ENCODE measurements at regions not wholly inside any gene's neighbourhood (a gene's known extent, or its start where the extent isn't known, plus 50 kb on each side); places are given as distances from the start of the nearest gene placed in this dataset.

DNA sequence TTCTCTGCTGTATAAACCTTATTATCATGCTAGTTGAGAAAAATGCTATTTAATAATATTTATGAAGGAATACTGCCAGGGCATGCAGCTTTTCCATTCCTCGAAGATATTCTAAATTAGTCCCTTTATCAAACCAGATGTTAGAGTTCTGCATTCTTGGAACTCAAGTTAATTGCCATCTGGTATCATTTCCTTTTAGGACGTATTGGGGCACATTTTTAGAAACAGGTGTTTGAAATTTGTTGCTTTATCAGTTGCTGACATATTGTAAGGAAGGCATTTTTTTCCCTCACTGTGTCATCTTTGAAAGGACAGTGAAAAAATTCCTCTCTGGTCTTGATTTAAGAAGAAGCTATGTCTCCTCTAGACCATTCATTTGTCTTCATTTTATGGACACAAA is 471.2 kb upstream of the PRICKLE1 start:
- ATAC-seq: no peak
- Histone ChIP-seq H3K36me3 (no peaks in the 10 kb centered on the region), H3K4me3 (no peak overlapping the region)

DNA sequence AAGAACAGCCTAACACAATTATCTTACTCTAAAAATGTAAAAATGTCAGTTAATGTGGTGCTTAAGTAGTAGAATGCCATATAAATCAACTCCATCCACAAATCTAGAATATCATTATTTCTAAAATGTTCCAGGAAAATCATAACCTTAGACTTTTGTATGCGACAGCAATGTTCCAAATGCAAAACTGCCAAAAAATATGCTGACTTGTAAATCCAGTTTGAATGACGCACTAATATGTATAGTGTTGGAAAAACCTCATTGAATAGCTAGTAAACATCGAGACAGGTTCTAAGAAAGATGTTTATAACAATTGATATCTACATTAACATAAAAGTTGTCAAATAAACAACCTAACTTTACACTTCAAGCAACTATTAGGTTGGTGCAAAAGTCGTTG is 469.1 kb upstream of the PRICKLE1 start:
- no peak overlapping the region for H3K27ac ChIP-seq
- H3K4me3 ChIP-seq: no peak overlapping the region
- no peaks in the 10 kb centered on the region for H3K27me3 ChIP-seq
- in situ Hi-C loops (cut with MboI; ENCODE audit: low sequenced_read_pairs in 4 of 4): no loop called here
- no peaks in the 10 kb centered on the region for H3K9me3 ChIP-seq
- ATAC-seq: no peak
- intact Hi-C loops (cut with DNase I; ENCODE audit: low total_unique reads): no loop called here
- H3K4me1 ChIP-seq: no peaks in the 10 kb centered on the region
- TF ChIP-seq, protein P1, sequence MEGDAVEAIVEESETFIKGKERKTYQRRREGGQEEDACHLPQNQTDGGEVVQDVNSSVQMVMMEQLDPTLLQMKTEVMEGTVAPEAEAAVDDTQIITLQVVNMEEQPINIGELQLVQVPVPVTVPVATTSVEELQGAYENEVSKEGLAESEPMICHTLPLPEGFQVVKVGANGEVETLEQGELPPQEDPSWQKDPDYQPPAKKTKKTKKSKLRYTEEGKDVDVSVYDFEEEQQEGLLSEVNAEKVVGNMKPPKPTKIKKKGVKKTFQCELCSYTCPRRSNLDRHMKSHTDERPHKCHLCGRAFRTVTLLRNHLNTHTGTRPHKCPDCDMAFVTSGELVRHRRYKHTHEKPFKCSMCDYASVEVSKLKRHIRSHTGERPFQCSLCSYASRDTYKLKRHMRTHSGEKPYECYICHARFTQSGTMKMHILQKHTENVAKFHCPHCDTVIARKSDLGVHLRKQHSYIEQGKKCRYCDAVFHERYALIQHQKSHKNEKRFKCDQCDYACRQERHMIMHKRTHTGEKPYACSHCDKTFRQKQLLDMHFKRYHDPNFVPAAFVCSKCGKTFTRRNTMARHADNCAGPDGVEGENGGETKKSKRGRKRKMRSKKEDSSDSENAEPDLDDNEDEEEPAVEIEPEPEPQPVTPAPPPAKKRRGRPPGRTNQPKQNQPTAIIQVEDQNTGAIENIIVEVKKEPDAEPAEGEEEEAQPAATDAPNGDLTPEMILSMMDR (IDR thresholded peaks at IDR 0.05 in 4 of 5, conservative IDR thresholded peaks at IDR 0.05 in 1 of 5): no peak
- no peak for TF ChIP-seq POLR2A (IDR thresholded peaks at IDR 0.05)
- no peak for DNase-seq
- H3K36me3 ChIP-seq: no peaks in the 10 kb centered on the region

More for the DNA sequence above, 471.2 kb upstream of the PRICKLE1 start:
- Histone ChIP-seq H3K27me3 (no peaks in the 10 kb centered on the region), H3K9me3 (no peaks in the 10 kb centered on the region), H3K27ac (no peak overlapping the region), H3K4me1 (no peaks in the 10 kb centered on the region)
- no peak for DNase-seq
- in situ Hi-C loops (cut with MboI; ENCODE audit: low sequenced_read_pairs in 4 of 4): no loop called here
- TF ChIP-seq, protein P1 (IDR thresholded peaks at IDR 0.05 in 4 of 5, conservative IDR thresholded peaks at IDR 0.05 in 1 of 5): no peak
- no peak for TF ChIP-seq POLR2A (IDR thresholded peaks at IDR 0.05)
- intact Hi-C loops (cut with DNase I; ENCODE audit: low total_unique reads): no loop called here

DNA sequence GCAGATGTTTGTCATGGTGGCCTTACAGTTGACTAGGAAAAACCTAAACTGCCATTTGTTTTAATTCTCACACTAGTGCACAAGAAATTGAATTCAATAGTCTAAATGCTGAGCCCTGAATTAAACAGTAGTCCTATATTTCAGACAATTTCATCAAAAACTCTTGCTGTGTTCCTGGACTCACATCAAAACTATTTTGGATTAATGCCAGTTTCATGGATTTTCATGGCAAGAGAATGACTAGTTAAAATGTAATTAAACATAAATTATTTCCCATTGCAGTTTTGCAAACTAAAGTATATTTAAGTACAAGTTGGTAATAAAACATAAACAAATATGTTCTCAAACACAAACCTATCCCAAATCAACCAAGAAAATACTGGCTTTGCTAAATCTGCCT is 468.0 kb upstream of the PRICKLE1 start:
- TF ChIP-seq POLR2A (IDR thresholded peaks at IDR 0.05): no peak
- TF ChIP-seq, protein P1 (IDR thresholded peaks at IDR 0.05 in 4 of 5, conservative IDR thresholded peaks at IDR 0.05 in 1 of 5): no peak
- H3K27me3 ChIP-seq: no peaks in the 10 kb centered on the region
- H3K27ac ChIP-seq: no peak overlapping the region
- no peak overlapping the region for H3K4me3 ChIP-seq
- DNase-seq (no peak), ATAC-seq (no peak)
- intact Hi-C loops (cut with DNase I; ENCODE audit: low total_unique reads): no loop called here
- in situ Hi-C loops (cut with MboI; ENCODE audit: low sequenced_read_pairs in 4 of 4): no loop called here
- H3K4me1 ChIP-seq: no peaks in the 10 kb centered on the region
- H3K36me3 ChIP-seq: no peaks in the 10 kb centered on the region
- H3K9me3 ChIP-seq: no peaks in the 10 kb centered on the region

DNA sequence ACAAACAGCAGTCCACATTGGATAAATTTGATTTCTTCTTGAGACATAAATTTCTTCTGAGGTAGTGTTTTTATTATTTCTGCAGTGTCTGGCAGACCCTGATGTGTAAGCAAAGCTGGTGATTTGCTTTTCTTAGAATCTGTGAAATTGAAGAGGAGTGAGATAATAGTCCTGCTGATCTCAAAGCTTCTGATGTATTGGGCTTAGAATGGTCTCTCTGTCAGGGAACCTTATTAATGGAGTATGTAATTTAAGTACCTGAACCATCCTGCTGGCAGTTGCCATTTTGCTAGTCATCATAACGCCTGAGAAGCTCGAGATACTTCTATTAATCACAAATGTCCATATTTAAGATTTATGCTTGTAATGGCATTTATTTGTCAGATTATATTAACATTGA is 464.5 kb upstream of the PRICKLE1 start:
- ATAC-seq: no peak
- TF ChIP-seq, protein P1 (IDR thresholded peaks at IDR 0.05 in 4 of 5, conservative IDR thresholded peaks at IDR 0.05 in 1 of 5): no peak
- TF ChIP-seq POLR2A (IDR thresholded peaks at IDR 0.05): no peak
- Histone ChIP-seq H3K27me3 (no peaks in the 10 kb centered on the region), H3K4me3 (no peak overlapping the region), H3K27ac (no peak overlapping the region), H3K4me1 (no peaks in the 10 kb centered on the region), H3K36me3 (no peaks in the 10 kb centered on the region), H3K9me3 (no peaks in the 10 kb centered on the region)
- in situ Hi-C loops (cut with MboI; ENCODE audit: low sequenced_read_pairs in 4 of 4): no loop called here
- intact Hi-C loops (cut with DNase I; ENCODE audit: low total_unique reads): no loop called here
- DNase-seq: no peak

DNA sequence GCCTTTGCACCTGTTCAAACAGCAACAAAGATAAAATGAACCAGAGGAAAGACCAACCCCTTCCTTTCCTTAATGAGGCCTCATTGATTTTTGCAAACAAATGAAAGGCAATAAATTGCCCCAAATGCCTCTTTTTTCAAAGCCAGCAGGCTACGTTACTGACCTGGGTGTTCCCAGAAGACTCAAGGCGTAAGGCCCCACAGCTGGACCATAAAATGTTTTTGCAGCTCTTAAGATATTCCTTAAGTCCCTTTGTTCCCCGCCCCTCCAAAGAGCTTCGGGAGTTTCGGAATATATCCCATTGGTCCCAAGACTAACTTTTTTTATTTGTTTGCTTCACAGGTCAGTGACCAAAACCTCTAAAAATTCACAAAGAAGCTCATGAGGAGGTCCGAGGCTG is 462.9 kb upstream of the PRICKLE1 start:
- H3K4me1 ChIP-seq: no peaks in the 10 kb centered on the region
- DNase-seq: no peak
- ATAC-seq: no peak
- H3K36me3 ChIP-seq: no peaks in the 10 kb centered on the region
- in situ Hi-C loops (cut with MboI; ENCODE audit: low sequenced_read_pairs in 4 of 4): no loop called here
- TF ChIP-seq, protein P1 (IDR thresholded peaks at IDR 0.05 in 4 of 5, conservative IDR thresholded peaks at IDR 0.05 in 1 of 5): no peak
- no peak for TF ChIP-seq POLR2A (IDR thresholded peaks at IDR 0.05)
- intact Hi-C loops (cut with DNase I; ENCODE audit: low total_unique reads): no loop called here
- H3K27me3 ChIP-seq: no peaks in the 10 kb centered on the region
- H3K27ac ChIP-seq: no peak overlapping the region
- H3K4me3 ChIP-seq: no peak overlapping the region
- H3K9me3 ChIP-seq: no peaks in the 10 kb centered on the region
